PC-3 (cell line): ENCODE measurements at regions not wholly inside any gene's neighbourhood (a gene's known extent, or its start where the extent isn't known, plus 50 kb on each side); places are given as distances from the start of the nearest gene placed in this dataset.

Source experiments
- ATAC-seq: fragments of 200-7000 bp; cut with Tn5 transposase; 2 replicates; pipeline ENCODE4 v1.9.1; 2020; ENCODE audit warnings: mild to moderate bottlenecking, moderate library complexity
- BruUV-seq: library from RNA; stranded (reverse); fragments of 400-500 nt; replicated peaks from 2 replicates; lab custom pipeline; 2021; lab: Mats Ljungman, UMichigan
- CTCF ChIA-PET: fragments of 300-600 bp; sonication (Branson Sonifier 250); formaldehyde crosslinking; loops from one replicate; lab custom pipeline; 2022; ENCODE audit warnings: antibody characterized with exemption; lab: Charles Lee
- POLR2A ChIA-PET: fragments of 300-600 bp; sonication (Branson Sonifier 250); formaldehyde crosslinking; loops from one replicate; lab custom pipeline; 2022; ENCODE audit warnings: antibody characterized with exemption; ENCODE audit not compliant: unreplicated experiment; lab: Charles Lee
- DNase-seq: peaks from one replicate; pipeline ENCODE4 v3.0.0-alpha.2; 2015
- H2AFZ ChIP-seq: fragments of 300-600 bp; sonication (generic); 2 replicates; pipeline ENCODE4 v1.6.0; 2016; ENCODE audit warnings: antibody characterized with exemption, low read length
- H3F3A ChIP-seq: fragments of 300-600 bp; sonication (generic); one replicate; pipeline ENCODE4 v1.6.0; 2017; ENCODE audit warnings: antibody characterized with exemption, low read length, control low read depth, mild to moderate bottlenecking; ENCODE audit not compliant: unreplicated experiment
- H3K27ac ChIP-seq: fragments of 300-600 bp; sonication (generic); 2 replicates; pipeline ENCODE4 v1.5.1; 2016; ENCODE audit warnings: mild to moderate bottlenecking, low read length
- H3K27me3 ChIP-seq: fragments of 300-600 bp; sonication (generic); 2 replicates; pipeline ENCODE4 v1.6.1; 2016; ENCODE audit warnings: low read length, mixed read lengths
- H3K36me3 ChIP-seq: fragments of 300-600 bp; sonication (generic); 2 replicates; pipeline ENCODE4 v1.6.1; 2016; ENCODE audit warnings: low read depth, mixed run types, low read length, mixed read lengths
- H3K4me1 ChIP-seq: fragments of 300-600 bp; sonication (generic); 2 replicates; pipeline ENCODE4 v1.5.1; 2016; ENCODE audit warnings: low read length; ENCODE audit not compliant: insufficient read depth
- H3K4me2 ChIP-seq: fragments of 300-600 bp; sonication (generic); 2 replicates; pipeline ENCODE4 v1.6.0; 2016; ENCODE audit warnings: low read length
- H3K4me3 ChIP-seq: fragments of 300-600 bp; sonication (generic); 2 replicates; pipeline ENCODE4 v1.5.1; 2016; ENCODE audit warnings: mild to moderate bottlenecking, low read length, mixed read lengths
- H3K79me2 ChIP-seq: fragments of 300-600 bp; sonication (generic); 2 replicates; pipeline ENCODE4 v1.6.1; 2017; ENCODE audit warnings: low read length, mixed read lengths
- H3K9ac ChIP-seq: fragments of 300-600 bp; sonication (generic); 2 replicates; pipeline ENCODE4 v1.6.0; 2016; ENCODE audit warnings: mild to moderate bottlenecking, low read length
- H3K9me2 ChIP-seq: fragments of 300-600 bp; sonication (generic); replicated peaks from 2 replicates; pipeline ENCODE4 v1.6.1; 2016; ENCODE audit warnings: mixed run types, low read length, mixed read lengths
- H3K9me3 ChIP-seq: fragments of 300-600 bp; sonication (generic); 2 replicates; pipeline ENCODE4 v1.6.1; 2016; ENCODE audit warnings: low read length, mixed read lengths
- H4K20me1 ChIP-seq: fragments of 300-600 bp; sonication (generic); 2 replicates; pipeline ENCODE4 v1.6.1; 2016; ENCODE audit warnings: low read length, mixed read lengths
- EZH2 ChIP-seq: fragments of 300-600 bp; sonication (generic); IDR thresholded peaks from one replicate; pipeline ENCODE4 v1.6.1; 2017; ENCODE audit warnings: antibody characterized with exemption, mild to moderate bottlenecking, low read length; ENCODE audit not compliant: unreplicated experiment
- EZH2phosphoT487 ChIP-seq: fragments of 300-600 bp; sonication (generic); IDR thresholded peaks from 2 replicates; pipeline ENCODE4 v1.6.1; 2018; ENCODE audit warnings: mild to moderate bottlenecking, antibody characterized with exemption, low read length, borderline replicate concordance
- intact Hi-C: fragments of 100-400 bp; cut with micrococcal nuclease; formaldehyde crosslinking; loops from 2 replicates; pipeline ENCODE4 v1.9.0; 2023
- TF ChIP-seq, protein P1 (sequence below): fragments of 300-600 bp; sonication (generic); conservative IDR thresholded peaks from 2 replicates; pipeline ENCODE4 v1.5.1; 2017; ENCODE audit warnings: antibody characterized with exemption, low read depth, mild to moderate bottlenecking, low read length

- no peaks in the 10 kb centered on the region for H3K4me1 ChIP-seq
- H3K4me2 ChIP-seq = no peak overlapping the region
- no peaks in the 10 kb centered on the region for H3K9me2 ChIP-seq
- DNase-seq (no peak), ATAC-seq (no peak)
- TF ChIP-seq, protein P1, sequence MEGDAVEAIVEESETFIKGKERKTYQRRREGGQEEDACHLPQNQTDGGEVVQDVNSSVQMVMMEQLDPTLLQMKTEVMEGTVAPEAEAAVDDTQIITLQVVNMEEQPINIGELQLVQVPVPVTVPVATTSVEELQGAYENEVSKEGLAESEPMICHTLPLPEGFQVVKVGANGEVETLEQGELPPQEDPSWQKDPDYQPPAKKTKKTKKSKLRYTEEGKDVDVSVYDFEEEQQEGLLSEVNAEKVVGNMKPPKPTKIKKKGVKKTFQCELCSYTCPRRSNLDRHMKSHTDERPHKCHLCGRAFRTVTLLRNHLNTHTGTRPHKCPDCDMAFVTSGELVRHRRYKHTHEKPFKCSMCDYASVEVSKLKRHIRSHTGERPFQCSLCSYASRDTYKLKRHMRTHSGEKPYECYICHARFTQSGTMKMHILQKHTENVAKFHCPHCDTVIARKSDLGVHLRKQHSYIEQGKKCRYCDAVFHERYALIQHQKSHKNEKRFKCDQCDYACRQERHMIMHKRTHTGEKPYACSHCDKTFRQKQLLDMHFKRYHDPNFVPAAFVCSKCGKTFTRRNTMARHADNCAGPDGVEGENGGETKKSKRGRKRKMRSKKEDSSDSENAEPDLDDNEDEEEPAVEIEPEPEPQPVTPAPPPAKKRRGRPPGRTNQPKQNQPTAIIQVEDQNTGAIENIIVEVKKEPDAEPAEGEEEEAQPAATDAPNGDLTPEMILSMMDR = no peak
- TF ChIP-seq EZH2 = no peak
- no peak for TF ChIP-seq EZH2phosphoT487
- no peak overlapping the region for H3K27ac ChIP-seq
- intact Hi-C loops = no loop called here
- no peaks in the 10 kb centered on the region for H3F3A ChIP-seq
- no peak overlapping the region for H2AFZ ChIP-seq
- CTCF ChIA-PET = no interaction called here
- H3K9ac ChIP-seq = no peak overlapping the region
- POLR2A ChIA-PET = no interaction called here
- no peaks in the 10 kb centered on the region for H4K20me1 ChIP-seq
- H3K79me2 ChIP-seq = no peaks in the 10 kb centered on the region
- no TSS peak for BruUV-seq
- no peaks in the 10 kb centered on the region for H3K27me3 ChIP-seq
- H3K9me3 ChIP-seq = no peaks in the 10 kb centered on the region
- no peaks in the 10 kb centered on the region for H3K36me3 ChIP-seq
- H3K4me3 ChIP-seq = no peak overlapping the region
Measured at GRCh38 chr6:105514306-105514705, 111.4 kb upstream of the PREP start.

DNA sequence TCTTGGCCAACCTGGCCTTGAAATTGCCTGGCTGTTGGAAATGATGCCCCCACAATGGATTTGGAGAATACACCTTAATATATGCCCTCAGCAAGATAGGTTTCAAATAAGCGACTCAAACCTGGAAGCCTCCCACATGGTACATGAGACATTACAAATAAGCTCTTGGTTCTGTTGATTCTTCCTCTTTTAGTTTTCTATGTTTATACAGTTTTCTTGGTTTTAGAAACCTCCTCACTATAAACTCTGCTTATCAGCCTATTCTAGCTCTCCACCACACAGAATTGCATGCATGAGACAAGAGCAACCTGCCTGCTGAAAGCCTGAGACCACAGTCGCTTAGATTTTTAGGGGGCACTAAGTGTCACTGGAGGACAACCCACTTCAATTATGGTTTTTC, 108.8 kb upstream of the PREP start:
- no peak overlapping the region for H2AFZ ChIP-seq
- ChIA-PET CTCF (no interaction called here), POLR2A (no interaction called here)
- H3K9me2 ChIP-seq = no peaks in the 10 kb centered on the region
- H3K4me1 ChIP-seq = no peaks in the 10 kb centered on the region
- H3K36me3 ChIP-seq = no peaks in the 10 kb centered on the region
- no peaks in the 10 kb centered on the region for H3K9me3 ChIP-seq
- H3K27ac ChIP-seq = no peak overlapping the region
- no TSS peak for BruUV-seq
- H4K20me1 ChIP-seq = no peaks in the 10 kb centered on the region
- ATAC-seq = no peak
- intact Hi-C loops = no loop called here
- H3F3A ChIP-seq = no peaks in the 10 kb centered on the region
- no peak overlapping the region for H3K4me3 ChIP-seq
- no peak overlapping the region for H3K9ac ChIP-seq
- H3K4me2 ChIP-seq = no peak overlapping the region
- no peaks in the 10 kb centered on the region for H3K79me2 ChIP-seq
- DNase-seq = no peak
- H3K27me3 ChIP-seq = no peaks in the 10 kb centered on the region
- TF ChIP-seq, protein P1 = no peak
- TF ChIP-seq EZH2phosphoT487 (no peak), EZH2 (no peak)

- Histone ChIP-seq H3K36me3 (no peaks in the 10 kb centered on the region), H3K79me2 (no peaks in the 10 kb centered on the region), H4K20me1 (no peaks in the 10 kb centered on the region), H3K27ac (no peak overlapping the region), H3K9me2 (no peaks in the 10 kb centered on the region), H3K9ac (no peak overlapping the region), H2AFZ (no peak overlapping the region), H3K4me3 (no peak overlapping the region), H3K4me2 (no peak overlapping the region), H3K4me1 (no peaks in the 10 kb centered on the region), H3F3A (no peaks in the 10 kb centered on the region), H3K9me3 (no peaks in the 10 kb centered on the region), H3K27me3 (no peaks in the 10 kb centered on the region)
- POLR2A ChIA-PET = no interaction called here
- intact Hi-C loops = no loop called here
- CTCF ChIA-PET = no interaction called here
- BruUV-seq = no TSS peak
- TF ChIP-seq EZH2 = no peak
- TF ChIP-seq, protein P1 = no peak
- TF ChIP-seq EZH2phosphoT487 = no peak
- ATAC-seq (no peak), DNase-seq (no peak)
Measured at GRCh38 chr6:105510746-105511145, 107.9 kb upstream of the PREP start.
